Neutrophil (primary cell): ENCODE measurements at regions not wholly inside any gene's neighbourhood (a gene's known extent, or its start where the extent isn't known, plus 50 kb on each side); places are given as distances from the start of the nearest gene placed in this dataset.

ENCODE experiments used
- H3K27ac ChIP-seq: fragments of 200-600 bp; sonication (generic); 2 replicates; pipeline ENCODE4 v1.5.1; 2016; ENCODE audit warnings: mild to moderate bottlenecking, moderate library complexity
- H3K27me3 ChIP-seq: fragments of 200-600 bp; sonication (generic); 2 replicates; pipeline ENCODE4 v1.6.0; 2016; ENCODE audit warnings: mild to moderate bottlenecking
- H3K36me3 ChIP-seq: fragments of 200-600 bp; sonication (generic); 2 replicates; pipeline ENCODE4 v1.5.1; 2017
- H3K4me1 ChIP-seq, 2 experiments: fragments of 200-600 bp in 1 of 2; sonication (generic) in 1 of 2; 1 replicate in 1 of 2; 2 replicates in 1 of 2; pipeline versions ENCODE4 v1.5.1 to v1.6.1; 2013 to 2016; ENCODE audit warnings: low read depth in 1 of 2, low read length in 1 of 2, mild to moderate bottlenecking in 1 of 2, moderate library complexity in 1 of 2; ENCODE audit not compliant: control insufficient read depth in 1 of 2, insufficient read depth in 1 of 2
- H3K4me3 ChIP-seq, 2 experiments: fragments of 200-600 bp in 1 of 2; sonication (generic) in 1 of 2; 1 replicate in 1 of 2; 2 replicates in 1 of 2; pipeline ENCODE4 v1.5.1; 2013 to 2016; ENCODE audit warnings: low read depth in 1 of 2, low read length in 1 of 2, mild to moderate bottlenecking in 1 of 2, moderate library complexity in 1 of 2
- H3K9me3 ChIP-seq: fragments of 200-600 bp; sonication (generic); 2 replicates; pipeline ENCODE4 v1.5.1; 2016
- TF ChIP-seq, protein P1 (sequence below): fragments of 200-600 bp; sonication (generic); IDR thresholded peaks from 2 replicates; pipeline ENCODE4 v1.5.1; 2016; ENCODE audit warnings: antibody characterized with exemption

DNA sequence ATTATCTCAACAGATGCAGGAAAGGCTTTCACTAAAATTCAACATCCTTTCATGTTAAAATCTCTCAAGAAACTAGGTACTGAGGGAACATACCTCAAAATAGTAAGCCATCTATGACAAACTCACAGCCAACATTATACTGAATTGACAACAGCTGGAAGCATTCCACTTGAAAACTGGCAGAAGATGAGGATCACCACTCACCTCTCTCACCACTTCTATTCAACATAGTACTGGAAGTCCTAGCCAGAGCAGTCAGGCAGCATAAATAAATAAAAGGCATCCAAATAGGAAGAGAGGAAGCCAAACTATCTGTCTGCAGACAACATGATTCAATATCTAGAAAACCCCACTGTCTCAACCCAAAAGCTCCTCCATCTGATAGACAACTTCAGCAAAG, 203.6 kb upstream of the GRAMD2B start:
- Histone ChIP-seq H3K27ac (no peak overlapping the region), H3K4me3 (no peak overlapping the region), H3K27me3 (no peaks in the 10 kb centered on the region), H3K4me1 (no peaks in the 10 kb centered on the region), H3K9me3 (no peaks in the 10 kb centered on the region), H3K36me3 (no peaks in the 10 kb centered on the region)
- TF ChIP-seq, protein P1, sequence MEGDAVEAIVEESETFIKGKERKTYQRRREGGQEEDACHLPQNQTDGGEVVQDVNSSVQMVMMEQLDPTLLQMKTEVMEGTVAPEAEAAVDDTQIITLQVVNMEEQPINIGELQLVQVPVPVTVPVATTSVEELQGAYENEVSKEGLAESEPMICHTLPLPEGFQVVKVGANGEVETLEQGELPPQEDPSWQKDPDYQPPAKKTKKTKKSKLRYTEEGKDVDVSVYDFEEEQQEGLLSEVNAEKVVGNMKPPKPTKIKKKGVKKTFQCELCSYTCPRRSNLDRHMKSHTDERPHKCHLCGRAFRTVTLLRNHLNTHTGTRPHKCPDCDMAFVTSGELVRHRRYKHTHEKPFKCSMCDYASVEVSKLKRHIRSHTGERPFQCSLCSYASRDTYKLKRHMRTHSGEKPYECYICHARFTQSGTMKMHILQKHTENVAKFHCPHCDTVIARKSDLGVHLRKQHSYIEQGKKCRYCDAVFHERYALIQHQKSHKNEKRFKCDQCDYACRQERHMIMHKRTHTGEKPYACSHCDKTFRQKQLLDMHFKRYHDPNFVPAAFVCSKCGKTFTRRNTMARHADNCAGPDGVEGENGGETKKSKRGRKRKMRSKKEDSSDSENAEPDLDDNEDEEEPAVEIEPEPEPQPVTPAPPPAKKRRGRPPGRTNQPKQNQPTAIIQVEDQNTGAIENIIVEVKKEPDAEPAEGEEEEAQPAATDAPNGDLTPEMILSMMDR, result no peak

GRCh38 chr5:126220725-126221124, 202.5 kb upstream of the GRAMD2B start:
- H3K27me3 ChIP-seq, result no peaks in the 10 kb centered on the region
- TF ChIP-seq, protein P1, result no peak
- no peak overlapping the region for H3K4me3 ChIP-seq
- H3K9me3 ChIP-seq, result no peaks in the 10 kb centered on the region
- no peaks in the 10 kb centered on the region for H3K36me3 ChIP-seq
- no peaks in the 10 kb centered on the region for H3K4me1 ChIP-seq
- H3K27ac ChIP-seq, result no peak overlapping the region

DNA sequence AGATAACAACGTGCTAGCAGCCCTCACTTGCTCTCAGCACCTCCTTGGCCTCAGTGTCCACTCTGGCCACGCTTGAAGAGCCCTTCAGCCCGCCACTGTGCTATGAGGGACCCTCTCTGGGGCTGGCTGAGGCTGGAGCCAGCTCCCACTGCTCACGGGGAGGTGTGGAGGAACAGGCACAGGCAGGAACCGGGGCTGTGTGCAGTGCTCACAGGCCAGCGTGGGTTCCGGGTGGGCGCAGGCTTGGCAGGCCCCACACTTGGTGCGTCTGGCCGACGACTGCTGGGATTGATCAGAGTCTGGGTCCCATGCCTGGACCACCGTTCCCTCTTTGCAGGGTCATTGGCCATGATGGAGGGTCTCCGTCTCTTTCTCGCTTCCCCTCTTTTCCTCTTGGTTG, 194.3 kb upstream of the GRAMD2B start:
- H3K27ac ChIP-seq, result no peak overlapping the region
- no peaks in the 10 kb centered on the region for H3K9me3 ChIP-seq
- H3K36me3 ChIP-seq, result no peaks in the 10 kb centered on the region
- no peaks in the 10 kb centered on the region for H3K27me3 ChIP-seq
- no peak overlapping the region for H3K4me3 ChIP-seq
- TF ChIP-seq, protein P1, result no peak
- no peaks in the 10 kb centered on the region for H3K4me1 ChIP-seq

GRCh38 chr5:126233256-126233655, 190.0 kb upstream of the GRAMD2B start:
- H3K27ac ChIP-seq, result no peak overlapping the region
- TF ChIP-seq, protein P1, result no peak

GRCh38 chr5:126234563-126235195, 188.5 kb upstream of the GRAMD2B start:
- TF ChIP-seq, protein P1, result no peak
- no peaks in the 10 kb centered on the region for H3K4me1 ChIP-seq
- no peak overlapping the region for H3K4me3 ChIP-seq
- H3K27me3 ChIP-seq, result no peaks in the 10 kb centered on the region
- H3K9me3 ChIP-seq, result no peaks in the 10 kb centered on the region
- H3K36me3 ChIP-seq, result no peaks in the 10 kb centered on the region
- H3K27ac ChIP-seq, result no peak overlapping the region

More at GRCh38 chr5:126233256-126233655, 190.0 kb upstream of the GRAMD2B start:
- Histone ChIP-seq H3K4me1 (no peaks in the 10 kb centered on the region), H3K36me3 (no peaks in the 10 kb centered on the region), H3K4me3 (no peak overlapping the region), H3K9me3 (no peaks in the 10 kb centered on the region), H3K27me3 (no peaks in the 10 kb centered on the region)
